ENCODE measurements at regions not wholly inside any gene's neighbourhood (a gene's known extent, or its start where the extent isn't known, plus 50 kb on each side); places are given as distances from the start of the nearest gene placed in this dataset.
"Not testable (repeated sequence)": the region's sequence is repeated elsewhere in the genome, so short reads cannot be mapped to it uniquely, and the experiment has no call there.

GRCh38 chr14:71424941-71425340 is 507.3 kb upstream of the RGS6 start:
- Histone ChIP-seq H3K27me3 (ENCODE audit: control insufficient read depth in 1 of 2, insufficient read depth in 2 of 2, low read length in 2 of 2) (no peaks in the 10 kb centered on the region), H3K9ac (ENCODE audit: low read length) (no peak overlapping the region)

GRCh38 chr14:71426001-71426400 is 506.2 kb upstream of the RGS6 start:
- Histone ChIP-seq H3K9ac (ENCODE audit: low read length) (no peak overlapping the region), H3K9me3 (ENCODE audit: low read length) (peaks cover 10% of the 10 kb centered on the region), H3K36me3 (ENCODE audit: insufficient read depth, low read length) (no peaks in the 10 kb centered on the region), H3K4me1 (ENCODE audit: insufficient read depth, low read length) (no peaks in the 10 kb centered on the region), H3K4me3 (ENCODE audit: low read depth in 1 of 2, low read length in 2 of 2) (no peak overlapping the region), H3K27ac (ENCODE audit: low read depth, low read length) (no peak overlapping the region), H3K27me3 (ENCODE audit: control insufficient read depth in 1 of 2, insufficient read depth in 2 of 2, low read length in 2 of 2) (no peaks in the 10 kb centered on the region)

More at GRCh38 chr14:71424941-71425340, 507.3 kb upstream of the RGS6 start:
- Histone ChIP-seq H3K9me3 (ENCODE audit: low read length) (peaks cover 10% of the 10 kb centered on the region), H3K36me3 (ENCODE audit: insufficient read depth, low read length) (no peaks in the 10 kb centered on the region), H3K27ac (ENCODE audit: low read depth, low read length) (no peak overlapping the region), H3K4me3 (ENCODE audit: low read depth in 1 of 2, low read length in 2 of 2) (no peak overlapping the region), H3K4me1 (ENCODE audit: insufficient read depth, low read length) (no peaks in the 10 kb centered on the region)

DNA sequence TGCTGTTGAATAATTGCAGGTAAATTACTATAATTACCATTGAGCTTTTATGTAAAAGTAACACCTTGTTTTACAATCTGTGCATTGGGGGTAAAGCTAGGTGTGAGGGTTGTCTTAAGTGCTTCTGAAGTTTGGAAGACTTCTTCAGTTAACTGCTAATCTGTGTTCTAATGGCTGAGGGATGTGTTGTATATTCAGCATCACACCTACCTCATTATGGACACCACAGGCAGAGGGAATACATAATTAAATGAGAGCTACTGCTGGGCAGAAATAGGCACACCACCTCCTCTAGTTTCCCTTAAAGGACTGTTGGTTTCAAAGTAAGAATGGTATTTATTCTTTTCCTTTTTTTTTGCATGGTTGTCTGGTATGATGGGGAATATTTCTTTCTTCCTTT is 502.3 kb upstream of the RGS6 start:
- no peaks in the 10 kb centered on the region for H3K4me1 ChIP-seq (ENCODE audit: insufficient read depth, low read length)

DNA sequence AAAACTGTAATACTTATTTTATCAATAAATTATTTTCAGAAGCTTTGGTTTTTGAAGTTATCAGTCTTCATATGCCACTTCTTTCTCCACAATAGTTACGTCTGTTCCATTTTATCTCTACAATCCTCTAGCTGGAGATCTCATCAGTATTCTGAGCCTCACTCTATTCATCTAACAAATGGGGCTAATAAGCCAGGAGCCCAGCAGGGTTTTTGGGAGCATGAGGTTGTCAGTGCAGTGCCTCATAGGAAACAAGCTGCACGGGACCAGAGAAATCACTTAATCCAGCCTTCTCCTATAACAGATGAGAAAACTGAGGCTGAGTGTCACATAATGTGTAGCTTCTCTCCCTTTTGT is 501.9 kb upstream of the RGS6 start:
- H3K27ac ChIP-seq (ENCODE audit: low read depth, low read length), result no peak overlapping the region
- H3K36me3 ChIP-seq (ENCODE audit: insufficient read depth, low read length), result no peaks in the 10 kb centered on the region
- no peak overlapping the region for H3K4me3 ChIP-seq (ENCODE audit: low read depth in 1 of 2, low read length in 2 of 2)
- no peaks in the 10 kb centered on the region for H3K4me1 ChIP-seq (ENCODE audit: insufficient read depth, low read length)
- no peaks in the 10 kb centered on the region for H3K27me3 ChIP-seq (ENCODE audit: control insufficient read depth in 1 of 2, insufficient read depth in 2 of 2, low read length in 2 of 2)
- no peak overlapping the region for H3K9ac ChIP-seq (ENCODE audit: low read length)
- no peaks in the 10 kb centered on the region for H3K9me3 ChIP-seq (ENCODE audit: low read length)

More for the DNA sequence above, 502.3 kb upstream of the RGS6 start:
- peaks cover 1% of the 10 kb centered on the region for H3K9me3 ChIP-seq (ENCODE audit: low read length)
- H3K27ac ChIP-seq (ENCODE audit: low read depth, low read length), result no peak overlapping the region
- no peaks in the 10 kb centered on the region for H3K27me3 ChIP-seq (ENCODE audit: control insufficient read depth in 1 of 2, insufficient read depth in 2 of 2, low read length in 2 of 2)
- H3K9ac ChIP-seq (ENCODE audit: low read length), result no peak overlapping the region
- no peak overlapping the region for H3K4me3 ChIP-seq (ENCODE audit: low read depth in 1 of 2, low read length in 2 of 2)
- no peaks in the 10 kb centered on the region for H3K36me3 ChIP-seq (ENCODE audit: insufficient read depth, low read length)

DNA sequence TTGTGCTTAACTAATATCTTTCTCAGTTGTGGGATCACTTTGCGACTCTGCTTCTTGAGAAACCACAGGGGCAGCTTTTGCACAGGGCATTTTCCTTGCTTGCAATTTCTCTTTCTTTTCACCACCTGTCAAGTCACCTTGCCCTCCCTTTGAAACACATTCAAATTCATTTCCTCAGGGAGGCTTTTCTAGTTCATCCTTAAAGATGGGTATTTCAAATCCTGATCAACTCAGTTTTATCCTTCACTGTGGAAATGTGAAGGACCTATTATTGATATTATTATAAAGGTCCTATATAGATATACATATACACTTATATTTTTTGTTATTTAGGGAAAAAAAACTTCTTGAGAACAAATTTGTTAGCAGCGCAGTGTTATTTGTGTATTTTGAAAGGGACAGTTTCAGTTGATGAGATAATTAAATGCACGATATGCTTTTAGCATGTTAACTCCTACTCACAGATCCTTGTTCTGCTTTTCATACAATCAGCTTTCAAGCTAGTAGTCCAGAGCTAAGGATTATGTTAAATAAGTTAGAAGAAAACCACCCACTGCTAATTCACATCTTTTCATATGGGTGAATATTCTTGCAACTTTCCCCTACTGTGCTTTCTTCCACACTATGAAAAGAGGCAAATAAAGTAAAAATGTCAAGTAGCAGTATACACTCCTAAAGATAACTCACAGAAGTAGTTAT is 501.4 kb upstream of the RGS6 start:
- Histone ChIP-seq H3K27ac (ENCODE audit: low read depth, low read length) (no peak overlapping the region), H3K9me3 (ENCODE audit: low read length) (no peaks in the 10 kb centered on the region), H3K4me3 (ENCODE audit: low read depth in 1 of 2, low read length in 2 of 2) (no peak overlapping the region), H3K27me3 (ENCODE audit: control insufficient read depth in 1 of 2, insufficient read depth in 2 of 2, low read length in 2 of 2) (no peaks in the 10 kb centered on the region), H3K4me1 (ENCODE audit: insufficient read depth, low read length) (no peaks in the 10 kb centered on the region), H3K9ac (ENCODE audit: low read length) (no peak overlapping the region), H3K36me3 (ENCODE audit: insufficient read depth, low read length) (no peaks in the 10 kb centered on the region)

DNA sequence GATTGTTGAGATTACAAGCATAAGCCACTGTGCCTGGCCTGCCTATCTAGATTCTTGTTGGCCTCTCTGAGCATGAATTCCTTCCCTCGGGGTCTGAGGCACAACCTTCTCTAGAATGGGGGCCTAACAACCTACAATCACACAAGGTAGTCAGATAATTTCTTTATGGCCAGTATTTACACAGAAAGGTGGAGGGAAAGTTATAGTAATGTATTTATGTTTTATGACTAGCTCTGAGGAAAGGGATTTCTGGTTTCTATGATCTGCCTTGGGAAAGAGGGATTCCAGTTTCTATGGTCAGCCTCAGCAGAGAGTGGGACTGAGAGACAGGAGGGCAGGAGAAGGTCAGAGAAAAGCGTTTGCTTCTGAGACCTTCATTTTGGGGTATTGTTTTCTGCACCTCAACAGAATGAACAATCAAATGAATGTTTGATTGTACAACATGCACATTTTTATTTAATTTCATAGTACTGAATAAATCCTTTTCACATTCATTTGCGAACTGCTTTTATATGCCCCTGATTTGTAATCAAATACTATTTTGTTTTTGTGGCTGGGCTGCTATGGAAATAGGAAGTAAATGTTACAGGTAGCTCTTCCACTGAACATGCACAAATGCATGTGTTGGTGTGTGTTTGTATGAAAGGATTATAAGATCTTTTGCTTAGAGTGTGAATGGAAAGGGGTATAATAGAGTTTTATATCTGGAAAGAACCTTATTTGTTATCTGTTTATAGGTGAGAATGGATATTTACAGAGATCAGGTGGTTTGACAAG is 499.7 kb upstream of the RGS6 start:
- Histone ChIP-seq H3K27me3 (ENCODE audit: control insufficient read depth in 1 of 2, insufficient read depth in 2 of 2, low read length in 2 of 2) (no peaks in the 10 kb centered on the region), H3K9ac (ENCODE audit: low read length) (no peak overlapping the region), H3K9me3 (ENCODE audit: low read length) (no peaks in the 10 kb centered on the region), H3K4me3 (ENCODE audit: low read depth in 1 of 2, low read length in 2 of 2) (no peak overlapping the region), H3K4me1 (ENCODE audit: insufficient read depth, low read length) (no peaks in the 10 kb centered on the region), H3K27ac (ENCODE audit: low read depth, low read length) (no peak overlapping the region), H3K36me3 (ENCODE audit: insufficient read depth, low read length) (no peaks in the 10 kb centered on the region)

GRCh38 chr14:71433303-71433702 is 498.9 kb upstream of the RGS6 start:
- no peaks in the 10 kb centered on the region for H3K36me3 ChIP-seq (ENCODE audit: insufficient read depth, low read length)
- H3K4me3 ChIP-seq (ENCODE audit: low read depth in 1 of 2, low read length in 2 of 2), result no peak overlapping the region
- no peaks in the 10 kb centered on the region for H3K9me3 ChIP-seq (ENCODE audit: low read length)
- no peak overlapping the region for H3K27ac ChIP-seq (ENCODE audit: low read depth, low read length)
- H3K27me3 ChIP-seq (ENCODE audit: control insufficient read depth in 1 of 2, insufficient read depth in 2 of 2, low read length in 2 of 2), result no peaks in the 10 kb centered on the region
- peaks cover 2% of the 10 kb centered on the region for H3K4me1 ChIP-seq (ENCODE audit: insufficient read depth, low read length)
- no peak overlapping the region for H3K9ac ChIP-seq (ENCODE audit: low read length)

DNA sequence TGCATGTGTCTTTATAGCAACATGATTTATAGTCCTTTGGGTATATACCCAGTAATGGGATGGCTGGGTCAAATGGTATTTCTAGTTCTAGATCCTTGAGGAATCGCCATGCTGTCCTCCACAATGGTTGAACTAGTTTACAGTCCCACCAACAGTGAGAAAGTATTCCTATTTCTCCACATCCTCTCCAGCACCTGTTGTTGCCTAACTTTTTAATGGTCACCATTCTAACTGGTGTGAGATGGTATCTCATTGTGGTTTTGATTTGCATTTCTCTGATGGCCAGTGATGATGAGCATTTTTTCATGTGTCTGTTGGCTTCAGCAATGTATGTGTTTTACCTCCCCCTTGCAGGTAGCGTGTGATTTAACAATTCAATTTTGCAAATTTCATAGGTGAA is 496.6 kb upstream of the RGS6 start:
- H3K4me3 ChIP-seq (ENCODE audit: low read depth in 1 of 2, low read length in 2 of 2); H3K9me3 ChIP-seq (ENCODE audit: low read length); H3K36me3 ChIP-seq (ENCODE audit: insufficient read depth, low read length); H3K9ac ChIP-seq (ENCODE audit: low read length); H3K27me3 ChIP-seq (ENCODE audit: control insufficient read depth in 1 of 2, insufficient read depth in 2 of 2, low read length in 2 of 2); H3K27ac ChIP-seq (ENCODE audit: low read depth, low read length): not testable (repeated sequence)
- H3K4me1 ChIP-seq (ENCODE audit: insufficient read depth, low read length), result peaks cover 24% of the 10 kb centered on the region

DNA sequence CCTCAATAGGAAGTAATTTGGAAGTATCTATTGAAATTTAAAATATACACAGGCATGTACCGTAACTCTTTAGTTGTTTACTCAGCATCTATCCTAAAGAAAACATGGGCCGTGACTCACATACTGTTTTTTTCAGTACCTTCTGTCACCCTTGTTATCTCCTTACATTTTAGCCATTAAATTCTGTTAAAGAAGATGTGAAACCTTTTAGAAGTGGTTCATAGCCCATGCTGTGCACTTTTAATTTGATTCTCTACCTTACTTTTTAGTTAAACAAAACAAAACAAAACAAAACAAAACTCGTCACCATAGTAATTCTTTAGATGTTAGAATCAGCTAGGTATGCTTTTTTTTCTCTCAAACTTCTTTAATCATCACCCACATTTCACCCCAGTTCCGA is 494.4 kb upstream of the RGS6 start:
- H3K36me3 ChIP-seq (ENCODE audit: insufficient read depth, low read length), result no peaks in the 10 kb centered on the region
- H3K9me3 ChIP-seq (ENCODE audit: low read length), result no peaks in the 10 kb centered on the region
- H3K4me3 ChIP-seq (ENCODE audit: low read depth in 1 of 2, low read length in 2 of 2), result no peak overlapping the region
- H3K27ac ChIP-seq (ENCODE audit: low read depth, low read length), result no peak overlapping the region
- no peak overlapping the region for H3K9ac ChIP-seq (ENCODE audit: low read length)
- H3K27me3 ChIP-seq (ENCODE audit: control insufficient read depth in 1 of 2, insufficient read depth in 2 of 2, low read length in 2 of 2), result no peaks in the 10 kb centered on the region
- H3K4me1 ChIP-seq (ENCODE audit: insufficient read depth, low read length), result peaks cover 33% of the 10 kb centered on the region

DNA sequence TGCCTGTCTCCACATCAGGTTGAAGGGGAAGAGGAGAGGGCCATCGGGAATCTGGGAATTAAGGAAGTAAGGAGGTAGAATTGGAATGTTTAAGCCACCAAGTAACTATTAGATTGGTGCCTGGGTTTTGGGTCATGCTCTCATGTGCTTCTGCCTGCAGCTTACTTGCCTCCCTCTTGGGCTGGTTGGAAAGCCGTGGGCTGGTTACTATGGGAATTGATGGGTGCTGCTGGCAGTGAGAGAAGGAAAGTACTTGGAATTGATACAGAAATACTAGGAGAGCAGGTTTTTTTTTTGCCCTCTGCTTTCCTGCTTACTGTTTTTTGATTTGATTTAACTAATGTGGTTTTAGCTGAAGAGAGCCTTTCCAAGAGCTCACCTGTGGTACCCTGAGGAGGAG is 493.5 kb upstream of the RGS6 start:
- Histone ChIP-seq H3K27me3 (ENCODE audit: control insufficient read depth in 1 of 2, insufficient read depth in 2 of 2, low read length in 2 of 2) (no peaks in the 10 kb centered on the region), H3K4me3 (ENCODE audit: low read depth in 1 of 2, low read length in 2 of 2) (no peak overlapping the region), H3K4me1 (ENCODE audit: insufficient read depth, low read length) (peaks cover 33% of the 10 kb centered on the region), H3K9me3 (ENCODE audit: low read length) (no peaks in the 10 kb centered on the region), H3K36me3 (ENCODE audit: insufficient read depth, low read length) (no peaks in the 10 kb centered on the region), H3K27ac (ENCODE audit: low read depth, low read length) (no peak overlapping the region), H3K9ac (ENCODE audit: low read length) (no peak overlapping the region)

GRCh38 chr14:71441126-71441525 is 491.1 kb upstream of the RGS6 start:
- Histone ChIP-seq H3K9ac (ENCODE audit: low read length) (no peak overlapping the region), H3K4me1 (ENCODE audit: insufficient read depth, low read length) (peaks cover 42% of the 10 kb centered on the region), H3K27ac (ENCODE audit: low read depth, low read length) (no peak overlapping the region), H3K9me3 (ENCODE audit: low read length) (no peaks in the 10 kb centered on the region), H3K36me3 (ENCODE audit: insufficient read depth, low read length) (no peaks in the 10 kb centered on the region), H3K27me3 (ENCODE audit: control insufficient read depth in 1 of 2, insufficient read depth in 2 of 2, low read length in 2 of 2) (no peaks in the 10 kb centered on the region), H3K4me3 (ENCODE audit: low read depth in 1 of 2, low read length in 2 of 2) (no peak overlapping the region)

Measured in muscle layer of colon (tissue), 2 donors.